Skin epidermis (tissue), 12 donors: ENCODE measurements at regions not wholly inside any gene's neighbourhood (a gene's known extent, or its start where the extent isn't known, plus 50 kb on each side); places are given as distances from the start of the nearest gene placed in this dataset.

ENCODE experiments used
- H3K27ac ChIP-seq, 21 experiments: fragments of 200-600 bp; sonication (generic) in 11 of 21; one replicate each; pipeline ENCODE4 v1.5.0; 2020; ENCODE audit warnings: mild to moderate bottlenecking in 3 of 21, inconsistent platforms in 2 of 21, moderate library complexity in 2 of 21
- H3K4me3 ChIP-seq, 7 experiments: fragments of 200-600 bp; sonication (generic) in 2 of 7; one replicate each; pipeline ENCODE4 v1.5.0; 2020; ENCODE audit warnings: inconsistent platforms in 2 of 7, mild to moderate bottlenecking in 2 of 7, moderate library complexity in 1 of 7

GRCh38 chr11:39174196-39174595, 2285.3 kb downstream of the LRRC4C start:
- Histone ChIP-seq H3K4me3 (no peak overlapping the region), H3K27ac (no peak overlapping the region)

GRCh38 chr11:39165021-39165420, 2294.4 kb downstream of the LRRC4C start:
- Histone ChIP-seq H3K27ac (no peak overlapping the region), H3K4me3 (no peak overlapping the region)

- Histone ChIP-seq H3K27ac (no peak overlapping the region), H3K4me3 (no peak overlapping the region)
Measured at GRCh38 chr11:39149214-39149613, 2310.2 kb downstream of the LRRC4C start.

- Histone ChIP-seq H3K27ac (no peak overlapping the region), H3K4me3 (no peak overlapping the region)
Measured at GRCh38 chr11:39145346-39145745, 2314.1 kb downstream of the LRRC4C start.

- Histone ChIP-seq H3K4me3 (no peak overlapping the region), H3K27ac (no peak overlapping the region)
Measured at GRCh38 chr11:39144351-39145130, 2314.9 kb downstream of the LRRC4C start.

- Histone ChIP-seq H3K27ac (no peak overlapping the region), H3K4me3 (no peak overlapping the region)
Measured at GRCh38 chr11:39139581-39139980, 2319.9 kb downstream of the LRRC4C start.

GRCh38 chr11:39120890-39121289, 2338.6 kb downstream of the LRRC4C start:
- H3K27ac ChIP-seq = no peak overlapping the region

GRCh38 chr11:39113606-39114005, 2345.8 kb downstream of the LRRC4C start:
- no peak overlapping the region for H3K4me3 ChIP-seq
- H3K27ac ChIP-seq = no peak overlapping the region

More at GRCh38 chr11:39120890-39121289, 2338.6 kb downstream of the LRRC4C start:
- H3K4me3 ChIP-seq = no peak overlapping the region

GRCh38 chr11:39102236-39102635, 2357.2 kb downstream of the LRRC4C start:
- H3K27ac ChIP-seq = no peak overlapping the region
- no peak overlapping the region for H3K4me3 ChIP-seq

GRCh38 chr11:39078465-39078864, 2381.0 kb downstream of the LRRC4C start:
- no peak overlapping the region for H3K4me3 ChIP-seq

GRCh38 chr11:39037611-39038010, 2421.8 kb downstream of the LRRC4C start:
- no peak overlapping the region for H3K27ac ChIP-seq
- no peak overlapping the region for H3K4me3 ChIP-seq

More at GRCh38 chr11:39078465-39078864, 2381.0 kb downstream of the LRRC4C start:
- no peak overlapping the region for H3K27ac ChIP-seq

GRCh38 chr11:39036021-39036420, 2423.4 kb downstream of the LRRC4C start:
- Histone ChIP-seq H3K4me3 (no peak overlapping the region), H3K27ac (no peak overlapping the region)

- H3K4me3 ChIP-seq = no peak overlapping the region
- no peak overlapping the region for H3K27ac ChIP-seq
Measured at GRCh38 chr11:39021539-39021938, 2423.5 kb upstream of the RAG2 start.

- Histone ChIP-seq H3K4me3 (no peak overlapping the region), H3K27ac (no peak overlapping the region)
Measured at GRCh38 chr11:39011797-39012196, 2413.8 kb upstream of the RAG2 start.

GRCh38 chr11:38990841-38991240, 2392.8 kb upstream of the RAG2 start:
- H3K27ac ChIP-seq = peak overlapping the region in 1 of 21 experiments; percentile 7
- H3K4me3 ChIP-seq = no peak overlapping the region

GRCh38 chr11:38990139-38990538, 2392.1 kb upstream of the RAG2 start:
- Histone ChIP-seq H3K27ac (peak overlapping the region in 2 of 21 experiments; percentile 7 to 61), H3K4me3 (no peak overlapping the region)

- H3K27ac ChIP-seq = no peak overlapping the region
- no peak overlapping the region for H3K4me3 ChIP-seq
Measured at GRCh38 chr11:38988908-38989307, 2390.9 kb upstream of the RAG2 start.

GRCh38 chr11:38972220-38972619, 2374.2 kb upstream of the RAG2 start:
- Histone ChIP-seq H3K27ac (no peak overlapping the region), H3K4me3 (no peak overlapping the region)

- no peak overlapping the region for H3K4me3 ChIP-seq
- H3K27ac ChIP-seq = no peak overlapping the region
Measured at GRCh38 chr11:38971141-38971540, 2373.1 kb upstream of the RAG2 start.

GRCh38 chr11:38968951-38969350, 2370.9 kb upstream of the RAG2 start:
- H3K4me3 ChIP-seq = no peak overlapping the region

GRCh38 chr11:38952698-38953097, 2354.7 kb upstream of the RAG2 start:
- Histone ChIP-seq H3K4me3 (no peak overlapping the region), H3K27ac (no peak overlapping the region)

More at GRCh38 chr11:38968951-38969350, 2370.9 kb upstream of the RAG2 start:
- H3K27ac ChIP-seq = no peak overlapping the region

- H3K4me3 ChIP-seq = no peak overlapping the region
- H3K27ac ChIP-seq = no peak overlapping the region
Measured at GRCh38 chr11:38950867-38951266, 2352.8 kb upstream of the RAG2 start.
